DND-41 (cell line): ENCODE measurements at regions not wholly inside any gene's neighbourhood (a gene's known extent, or its start where the extent isn't known, plus 50 kb on each side); places are given as distances from the start of the nearest gene placed in this dataset.

Experiments used
- EZH2 ChIP-seq: IDR thresholded peaks from 3 replicates; pipeline ENCODE4 v1.6.1; 2012; ENCODE audit warnings: borderline replicate concordance, low read depth, mild to moderate bottlenecking, moderate library complexity, low read length, inconsistent platforms; ENCODE audit not compliant: severe bottlenecking
- TF ChIP-seq, protein P1 (sequence below): IDR thresholded peaks from 2 replicates; pipeline ENCODE4 v1.5.1; 2012; ENCODE audit warnings: borderline replicate concordance, low read length, moderate library complexity, mild to moderate bottlenecking; ENCODE audit not compliant: poor library complexity, severe bottlenecking; ENCODE audit errors: extremely low read depth

- TF ChIP-seq, protein P1, sequence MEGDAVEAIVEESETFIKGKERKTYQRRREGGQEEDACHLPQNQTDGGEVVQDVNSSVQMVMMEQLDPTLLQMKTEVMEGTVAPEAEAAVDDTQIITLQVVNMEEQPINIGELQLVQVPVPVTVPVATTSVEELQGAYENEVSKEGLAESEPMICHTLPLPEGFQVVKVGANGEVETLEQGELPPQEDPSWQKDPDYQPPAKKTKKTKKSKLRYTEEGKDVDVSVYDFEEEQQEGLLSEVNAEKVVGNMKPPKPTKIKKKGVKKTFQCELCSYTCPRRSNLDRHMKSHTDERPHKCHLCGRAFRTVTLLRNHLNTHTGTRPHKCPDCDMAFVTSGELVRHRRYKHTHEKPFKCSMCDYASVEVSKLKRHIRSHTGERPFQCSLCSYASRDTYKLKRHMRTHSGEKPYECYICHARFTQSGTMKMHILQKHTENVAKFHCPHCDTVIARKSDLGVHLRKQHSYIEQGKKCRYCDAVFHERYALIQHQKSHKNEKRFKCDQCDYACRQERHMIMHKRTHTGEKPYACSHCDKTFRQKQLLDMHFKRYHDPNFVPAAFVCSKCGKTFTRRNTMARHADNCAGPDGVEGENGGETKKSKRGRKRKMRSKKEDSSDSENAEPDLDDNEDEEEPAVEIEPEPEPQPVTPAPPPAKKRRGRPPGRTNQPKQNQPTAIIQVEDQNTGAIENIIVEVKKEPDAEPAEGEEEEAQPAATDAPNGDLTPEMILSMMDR, result no peak
- TF ChIP-seq EZH2, result no peak
Measured at GRCh38 chr18:67969458-67969857, 452.9 kb upstream of the DSEL start.
